HS-5 (cell line): ENCODE measurements at regions not wholly inside any gene's neighbourhood (a gene's known extent, or its start where the extent isn't known, plus 50 kb on each side); places are given as distances from the start of the nearest gene placed in this dataset.

Experiments
- DNase-seq: peaks from one replicate; pipeline ENCODE4 v3.0.0-alpha.2; 2012; ENCODE audit warnings: low read depth

DNA sequence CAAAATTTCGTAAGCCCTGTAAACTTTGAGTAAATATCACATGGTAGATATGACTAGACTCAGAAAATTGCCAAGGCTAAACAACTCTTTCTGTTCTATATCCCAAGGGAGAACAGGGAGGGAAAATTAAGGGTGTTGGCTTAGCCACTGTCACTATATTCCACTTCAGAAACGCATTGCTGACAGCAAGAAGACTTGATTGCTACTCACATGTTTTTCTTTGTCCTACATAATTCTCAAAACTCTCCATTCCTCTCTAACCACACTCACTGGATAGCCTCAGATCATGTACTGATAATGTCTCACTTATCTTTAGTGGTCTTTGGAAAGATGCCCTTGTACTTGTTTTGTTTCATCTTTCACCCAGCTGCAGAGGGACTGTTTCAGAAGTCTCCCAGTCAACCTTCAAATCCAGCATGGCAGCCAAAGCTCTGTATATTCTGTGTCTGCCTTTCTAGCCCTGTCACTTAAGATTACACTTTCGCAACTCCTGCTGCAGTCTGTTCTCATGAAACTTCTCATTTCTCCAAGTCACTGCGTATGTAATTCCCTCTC lies 582.4 kb upstream of the FZD8 start:
- DNase-seq, result no peak

- no peak for DNase-seq
Measured at GRCh38 chr10:36221101-36221500, 579.0 kb upstream of the FZD8 start.

- DNase-seq, result no peak
Measured at GRCh38 chr10:36220151-36220550, 578.1 kb upstream of the FZD8 start.

GRCh38 chr10:36211856-36212255 lies 569.8 kb upstream of the FZD8 start:
- no peak for DNase-seq

DNA sequence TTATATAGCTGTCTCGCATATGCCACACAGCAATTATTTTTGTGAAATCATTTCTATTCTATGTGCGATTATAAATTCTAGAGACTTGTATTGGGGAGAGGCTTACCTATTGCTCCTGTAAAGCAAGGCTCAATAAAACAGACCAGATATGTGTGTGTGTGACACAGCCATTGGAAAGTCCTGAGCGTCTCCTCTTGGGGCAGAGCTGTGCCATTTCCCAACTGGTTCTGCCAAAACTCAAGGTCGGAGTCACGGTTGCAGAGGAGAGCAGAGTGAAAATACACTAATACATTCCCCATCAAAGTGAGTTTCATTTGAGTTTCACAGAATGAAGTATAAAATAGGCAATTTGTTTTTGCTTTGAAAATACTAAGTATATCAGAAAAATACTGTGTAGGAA lies 567.4 kb upstream of the FZD8 start:
- DNase-seq, result no peak

- DNase-seq, result no peak
Measured at GRCh38 chr10:36202881-36203280, 560.8 kb upstream of the FZD8 start.

- DNase-seq, result no peak
Measured at GRCh38 chr10:36200577-36200976, 558.5 kb upstream of the FZD8 start.

- no peak for DNase-seq
Measured at GRCh38 chr10:36198322-36198721, 556.2 kb upstream of the FZD8 start.

- DNase-seq, result no peak
Measured at GRCh38 chr10:36195364-36195763, 553.3 kb upstream of the FZD8 start.

- no peak for DNase-seq
Measured at GRCh38 chr10:36194276-36194675, 552.2 kb upstream of the FZD8 start.

- no peak for DNase-seq
Measured at GRCh38 chr10:36191009-36191408, 548.9 kb upstream of the FZD8 start.

- no peak for DNase-seq
Measured at GRCh38 chr10:36188461-36188860, 546.4 kb upstream of the FZD8 start.

DNA sequence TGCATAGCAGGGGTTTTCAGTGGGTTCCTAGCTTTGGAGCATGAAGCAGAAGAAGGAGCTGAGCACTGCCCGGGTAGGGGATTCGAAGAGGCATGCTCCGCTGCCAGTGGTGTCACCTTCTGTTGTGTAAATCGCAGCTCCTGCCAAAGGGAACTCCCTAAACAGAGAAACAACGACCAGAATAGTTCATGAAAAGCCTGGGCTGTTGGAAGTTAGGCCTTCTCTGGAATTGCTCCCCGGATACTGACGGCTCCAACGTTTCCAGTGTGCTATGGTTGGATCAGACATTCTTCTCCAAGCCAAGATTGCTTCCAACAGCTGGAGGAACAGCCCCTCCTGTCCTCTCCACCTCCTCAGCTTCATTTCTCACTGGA lies 546.0 kb upstream of the FZD8 start:
- no peak for DNase-seq

GRCh38 chr10:36187380-36188079 lies 545.4 kb upstream of the FZD8 start:
- DNase-seq, result no peak

DNA sequence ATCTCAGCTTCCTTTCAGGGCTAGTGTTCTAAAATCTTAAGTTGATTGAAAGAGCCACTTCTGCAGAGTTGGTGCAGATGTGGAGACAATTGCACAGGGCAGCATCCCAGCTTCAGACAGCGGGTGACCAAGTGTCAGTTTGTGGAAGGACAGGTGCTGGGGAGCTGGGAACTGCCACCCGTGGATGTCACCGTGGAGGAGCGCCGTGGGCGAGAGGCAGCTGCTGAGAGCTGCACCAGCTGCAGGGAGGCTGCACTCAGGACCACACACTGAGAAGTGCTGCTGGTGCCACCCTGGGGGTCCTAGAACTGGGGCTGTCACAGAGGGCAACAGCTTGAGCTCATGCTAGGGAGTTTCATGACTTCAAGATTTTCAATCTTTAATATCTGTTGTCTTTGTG lies 543.0 kb upstream of the FZD8 start:
- DNase-seq, result no peak

DNA sequence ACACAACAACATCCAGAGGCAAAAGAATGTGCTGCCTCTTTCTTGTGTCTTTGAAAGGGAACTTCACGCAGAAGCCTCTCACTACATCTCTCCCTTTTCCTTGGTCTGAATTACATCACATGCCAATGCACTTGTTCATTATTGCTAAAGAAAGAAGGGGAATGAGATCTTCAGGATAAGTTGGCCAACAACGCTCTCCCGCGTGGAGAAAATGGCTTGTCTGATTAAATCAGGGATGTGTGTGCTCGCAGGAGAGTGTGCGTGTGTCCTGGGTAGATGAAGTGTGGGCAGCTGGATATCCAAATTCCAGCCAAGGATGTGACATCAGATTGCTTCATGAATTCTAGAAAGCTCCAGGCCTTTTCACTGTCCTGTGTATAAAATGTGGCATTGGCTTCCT lies 541.6 kb upstream of the FZD8 start:
- no peak for DNase-seq

- no peak for DNase-seq
Measured at GRCh38 chr10:36183056-36183455, 541.0 kb upstream of the FZD8 start.

DNA sequence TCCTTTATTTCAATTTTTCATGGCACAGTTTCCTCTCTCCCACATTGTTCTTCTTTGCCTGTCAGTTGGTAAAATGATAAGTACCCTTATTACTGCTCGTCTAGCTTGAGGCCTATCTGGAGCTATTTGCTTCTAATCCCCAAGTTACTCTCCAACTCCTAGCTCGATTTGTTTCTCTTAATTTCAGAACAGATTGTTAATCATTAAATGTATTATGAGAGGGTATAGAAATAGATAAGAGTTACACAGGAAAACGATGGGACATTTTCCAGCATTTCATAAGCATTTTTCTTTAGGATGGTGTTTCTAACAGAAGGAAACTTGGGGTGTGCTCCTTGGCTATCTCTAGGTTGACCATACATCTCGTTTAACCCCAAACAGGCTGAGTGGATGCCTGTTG lies 540.5 kb upstream of the FZD8 start:
- no peak for DNase-seq

- no peak for DNase-seq
Measured at GRCh38 chr10:36182179-36182566, 540.1 kb upstream of the FZD8 start.

DNA sequence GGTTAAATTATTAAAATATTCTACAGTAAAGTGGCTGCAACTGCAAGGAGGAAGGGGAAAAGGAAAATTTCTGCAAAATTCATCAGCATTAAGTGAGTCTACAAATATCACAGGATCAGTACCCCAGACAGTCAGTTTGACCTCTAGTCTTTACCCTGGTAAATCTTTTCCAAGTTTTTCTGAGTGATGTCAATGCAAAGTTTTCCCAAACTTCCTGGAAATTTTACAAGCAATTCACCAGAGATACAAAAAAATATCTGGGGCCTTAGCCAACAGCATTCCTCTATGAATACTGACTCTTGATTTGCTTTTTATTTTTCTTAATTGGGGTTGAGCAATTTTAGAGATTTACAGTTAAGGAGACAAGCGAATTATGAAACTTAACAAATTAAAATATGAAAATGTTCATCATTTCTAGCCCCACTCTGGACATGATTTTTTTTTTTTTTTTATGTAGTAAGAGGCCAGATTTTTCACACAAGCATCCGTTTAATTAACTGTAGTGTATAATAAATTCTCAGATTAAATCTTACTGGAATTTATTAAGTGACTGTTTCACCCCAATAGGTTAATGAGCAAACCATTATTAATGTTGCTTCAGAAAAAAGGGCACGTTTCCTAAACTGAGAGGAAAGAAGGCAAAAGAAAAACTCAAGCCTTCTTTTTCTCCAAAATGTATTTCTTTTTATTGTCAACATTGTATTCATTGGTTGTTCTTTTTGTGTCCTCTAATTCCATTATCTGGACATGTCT lies 539.5 kb upstream of the FZD8 start:
- no peak for DNase-seq

DNA sequence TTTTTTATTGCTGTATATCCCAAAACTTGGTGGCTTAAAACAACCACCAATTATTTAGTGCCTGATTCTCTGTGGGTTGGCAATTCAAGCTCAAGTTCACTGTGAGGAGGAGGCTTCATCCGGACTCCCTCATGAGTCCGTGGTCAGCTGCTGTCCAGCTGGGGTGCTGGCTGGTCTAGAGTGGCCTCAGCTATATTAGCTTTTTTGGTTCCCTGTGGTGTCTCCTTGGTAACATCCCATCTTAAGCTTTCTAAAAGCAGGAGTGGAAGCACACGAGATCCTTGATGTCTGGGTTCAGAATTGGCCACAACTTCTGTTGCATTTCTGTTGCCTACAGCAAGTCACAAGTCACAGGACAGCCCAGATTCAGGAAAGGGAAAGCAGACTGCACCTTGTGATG lies 536.5 kb upstream of the FZD8 start:
- DNase-seq, result no peak

DNA sequence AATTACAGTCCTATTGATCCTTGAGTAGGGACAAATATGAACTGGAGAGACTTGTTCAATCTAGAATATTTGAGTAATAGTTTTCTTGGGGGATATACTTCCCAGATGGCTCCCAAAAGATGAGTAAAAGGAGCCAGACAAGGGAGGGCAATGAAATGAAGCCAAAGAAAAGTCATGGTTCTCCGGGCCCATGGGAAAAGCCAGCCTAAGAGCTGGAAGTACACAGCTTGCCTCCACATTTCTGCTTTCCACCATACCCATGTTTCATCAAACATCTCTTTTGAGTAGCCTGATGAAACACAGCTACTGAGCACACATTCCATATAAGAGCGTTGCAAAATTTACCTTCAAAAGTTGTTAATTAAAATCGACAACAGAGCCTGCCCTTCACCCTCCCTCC lies 535.0 kb upstream of the FZD8 start:
- no peak for DNase-seq

DNA sequence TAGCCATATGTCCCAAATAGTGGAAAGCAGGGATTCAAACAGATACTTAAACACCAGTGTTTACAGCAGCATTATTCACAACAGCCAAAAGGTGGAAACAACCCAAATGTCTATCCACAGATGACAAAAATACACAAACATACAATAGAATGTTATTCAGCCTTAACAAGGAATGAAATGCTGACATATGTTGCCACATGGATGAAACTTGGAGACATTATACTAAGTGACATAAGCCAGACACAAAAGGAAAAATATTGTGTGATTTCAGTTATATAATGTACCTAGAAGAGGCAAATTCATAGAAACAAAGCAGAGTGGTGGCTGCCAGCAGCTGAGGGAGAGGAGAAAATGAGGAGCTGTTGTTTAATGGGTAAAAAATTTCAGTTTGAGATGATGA lies 533.9 kb upstream of the FZD8 start:
- DNase-seq, result no peak

DNA sequence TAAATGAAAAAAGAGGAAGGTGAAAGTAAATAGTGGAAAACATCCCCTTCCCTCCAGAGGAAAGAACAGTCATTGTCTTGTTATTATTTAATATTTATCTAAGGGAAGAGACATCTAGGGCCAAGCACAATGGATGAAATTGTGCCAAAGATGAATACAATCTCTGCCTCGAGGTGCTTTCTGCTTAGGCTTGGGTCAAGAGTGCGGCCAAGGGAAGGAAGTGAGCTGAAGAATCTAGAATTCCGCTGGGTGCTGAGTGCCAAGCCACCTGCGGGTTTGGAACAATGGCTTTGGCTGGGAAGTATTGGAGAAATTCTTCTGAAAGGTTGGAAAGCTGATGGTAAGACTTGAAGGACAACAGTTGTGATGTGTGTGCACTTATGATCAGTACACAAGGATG lies 531.3 kb upstream of the FZD8 start:
- no peak for DNase-seq
